ENCODE measurements at regions not wholly inside any gene's neighbourhood (a gene's known extent, or its start where the extent isn't known, plus 50 kb on each side); places are given as distances from the start of the nearest gene placed in this dataset.

DNA sequence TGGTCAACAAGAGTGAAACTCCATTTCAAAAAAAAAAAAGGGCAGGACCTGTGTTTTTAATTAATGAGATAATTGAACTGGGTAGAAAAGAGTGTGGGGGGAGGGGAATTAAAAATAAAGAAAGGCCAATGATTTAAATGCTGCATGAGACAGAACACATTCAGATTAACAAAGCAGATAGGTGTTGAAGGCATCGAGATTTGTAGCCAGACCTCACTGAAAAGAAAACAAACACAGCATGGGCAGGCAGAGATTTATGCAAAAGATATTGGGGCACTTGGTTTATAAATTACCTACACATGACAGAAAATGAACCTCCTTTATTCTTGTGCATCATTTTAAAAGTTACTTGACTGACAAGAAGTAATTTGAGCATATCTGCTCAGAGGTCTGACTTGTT is 354.0 kb upstream of the API5 start:
- no peaks in the 10 kb centered on the region for H3K36me3 Mint-ChIP-seq
- no peaks in the 10 kb centered on the region for H3K9me3 Mint-ChIP-seq
- H3K27ac Mint-ChIP-seq: no peak overlapping the region
- H3K27me3 Mint-ChIP-seq: no peaks in the 10 kb centered on the region
- no peak overlapping the region for H3K4me3 Mint-ChIP-seq
- TF ChIP-seq CTCF (conservative IDR thresholded peaks at IDR 0.05): no peak
- H3K4me1 Mint-ChIP-seq (ENCODE audit: unreplicated experiment): no peaks in the 10 kb centered on the region
- DNase-seq (ENCODE audit: extremely low spot score, unreplicated experiment): no peak

DNA sequence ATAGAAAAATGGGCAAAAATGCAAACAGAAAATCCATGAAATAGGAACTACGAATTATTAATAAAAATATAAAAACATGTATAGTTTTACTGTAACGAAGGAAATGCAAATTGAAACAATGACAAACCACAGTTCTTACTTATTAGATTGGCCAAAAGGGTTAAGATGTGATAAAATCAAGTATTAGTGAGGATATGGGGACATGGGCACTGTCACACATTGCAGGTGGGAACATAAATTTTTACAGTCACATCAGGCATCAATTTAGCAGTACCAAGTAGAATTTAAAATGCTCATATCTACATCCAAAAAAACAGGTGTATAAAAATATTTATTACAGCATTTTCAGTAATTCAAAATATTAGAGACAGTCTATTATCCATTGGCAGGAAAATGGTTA is 353.2 kb upstream of the API5 start:
- no peaks in the 10 kb centered on the region for H3K27me3 Mint-ChIP-seq
- H3K9me3 Mint-ChIP-seq: no peaks in the 10 kb centered on the region
- H3K27ac Mint-ChIP-seq: no peak overlapping the region
- no peak overlapping the region for H3K4me3 Mint-ChIP-seq
- no peak for DNase-seq (ENCODE audit: extremely low spot score, unreplicated experiment)
- TF ChIP-seq CTCF (conservative IDR thresholded peaks at IDR 0.05): no peak
- H3K4me1 Mint-ChIP-seq (ENCODE audit: unreplicated experiment): no peaks in the 10 kb centered on the region
- no peaks in the 10 kb centered on the region for H3K36me3 Mint-ChIP-seq

DNA sequence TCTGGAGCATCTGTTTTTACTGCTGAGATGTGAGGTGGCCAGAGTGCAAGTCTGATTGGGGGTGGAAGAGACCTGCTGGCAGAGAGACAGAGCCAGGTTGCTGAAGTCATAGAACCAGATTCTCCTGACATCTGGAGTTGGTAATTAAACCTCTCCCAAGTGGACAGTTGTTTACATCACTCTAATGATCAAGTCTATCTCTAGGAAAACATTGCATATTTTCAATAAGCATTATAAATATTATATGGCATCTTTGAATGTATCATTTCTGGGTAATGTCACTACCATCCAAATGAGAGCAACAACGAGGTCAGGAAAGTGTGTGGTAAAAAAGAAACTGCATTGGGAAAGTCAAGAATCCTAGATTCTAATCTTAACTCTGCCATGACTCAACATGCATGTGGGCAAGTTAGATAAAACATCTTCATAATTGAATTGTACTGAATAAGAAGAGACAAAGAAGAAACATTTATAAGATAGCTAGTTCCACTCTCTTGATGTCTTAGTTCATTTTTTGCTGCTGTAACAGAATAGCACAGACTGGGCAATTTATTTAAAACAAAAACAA is 351.2 kb upstream of the API5 start:
- H3K4me1 Mint-ChIP-seq (ENCODE audit: unreplicated experiment): no peaks in the 10 kb centered on the region
- no peaks in the 10 kb centered on the region for H3K27me3 Mint-ChIP-seq
- DNase-seq (ENCODE audit: extremely low spot score, unreplicated experiment): no peak
- no peaks in the 10 kb centered on the region for H3K9me3 Mint-ChIP-seq
- no peaks in the 10 kb centered on the region for H3K36me3 Mint-ChIP-seq
- no peak overlapping the region for H3K27ac Mint-ChIP-seq
- TF ChIP-seq CTCF (conservative IDR thresholded peaks at IDR 0.05): no peak
- H3K4me3 Mint-ChIP-seq: no peak overlapping the region

GRCh38 chr11:42967653-42968052 is 344.1 kb upstream of the API5 start:
- no peaks in the 10 kb centered on the region for H3K9me3 Mint-ChIP-seq
- no peaks in the 10 kb centered on the region for H3K36me3 Mint-ChIP-seq
- no peak for DNase-seq (ENCODE audit: extremely low spot score, unreplicated experiment)
- no peak overlapping the region for H3K4me3 Mint-ChIP-seq
- no peaks in the 10 kb centered on the region for H3K27me3 Mint-ChIP-seq
- no peaks in the 10 kb centered on the region for H3K4me1 Mint-ChIP-seq (ENCODE audit: unreplicated experiment)
- no peak for TF ChIP-seq CTCF (conservative IDR thresholded peaks at IDR 0.05)
- H3K27ac Mint-ChIP-seq: no peak overlapping the region

- TF ChIP-seq CTCF (conservative IDR thresholded peaks at IDR 0.05): no peak
- Mint-ChIP-seq H3K9me3 (no peaks in the 10 kb centered on the region), H3K36me3 (no peaks in the 10 kb centered on the region), H3K27ac (no peak overlapping the region), H3K4me1 (ENCODE audit: unreplicated experiment) (no peaks in the 10 kb centered on the region), H3K27me3 (no peaks in the 10 kb centered on the region), H3K4me3 (no peak overlapping the region)
- no peak for DNase-seq (ENCODE audit: extremely low spot score, unreplicated experiment)
Observed at GRCh38 chr11:42972741-42973140, 339.1 kb upstream of the API5 start.
